SK-N-SH treated with all-trans-retinoic acid at 6 μM for 48 hours (cell line): ENCODE measurements at regions not wholly inside any gene's neighbourhood (a gene's known extent, or its start where the extent isn't known, plus 50 kb on each side); places are given as distances from the start of the nearest gene placed in this dataset.

Experiments used
- ATAC-seq: fragments of 200-7000 bp; cut with Tn5 transposase; 3 replicates; pipeline ENCODE4 v1.9.1; 2020; ENCODE audit warnings: mild to moderate bottlenecking, moderate library complexity
- GLIS3 ChIP-seq: fragments of 250-450 bp; sonication (Bioruptor Pico); IDR thresholded peaks from 2 replicates; pipeline ENCODE4 v1.5.0; 2020; ENCODE audit warnings: mild to moderate bottlenecking, moderate library complexity
- PPARA ChIP-seq: fragments of 250-450 bp; sonication (Bioruptor Pico); IDR thresholded peaks from 2 replicates; pipeline ENCODE4 v1.5.0; 2020; ENCODE audit warnings: mild to moderate bottlenecking, borderline replicate concordance
- RARB ChIP-seq: fragments of 250-450 bp; sonication (Bioruptor Pico); IDR thresholded peaks from 2 replicates; pipeline ENCODE4 v1.8.0; 2021; ENCODE audit warnings: mild to moderate bottlenecking, moderate library complexity
- TCF4 ChIP-seq: fragments of 250-450 bp; sonication (Bioruptor Pico); IDR thresholded peaks from 2 replicates; pipeline ENCODE4 v1.8.0; 2021; ENCODE audit warnings: mild to moderate bottlenecking, moderate library complexity, borderline replicate concordance
- TOX ChIP-seq: fragments of 250-450 bp; sonication (Bioruptor Pico); IDR thresholded peaks from 2 replicates; pipeline ENCODE4 v1.8.0; 2021; ENCODE audit warnings: mild to moderate bottlenecking, moderate library complexity, borderline replicate concordance
- ZC3H10 ChIP-seq: fragments of 250-450 bp; sonication (Bioruptor Pico); IDR thresholded peaks from 2 replicates; pipeline ENCODE4 v1.5.1; 2021; ENCODE audit warnings: mild to moderate bottlenecking, moderate library complexity
- ZFP3 ChIP-seq: fragments of 250-450 bp; sonication (Bioruptor Pico); IDR thresholded peaks from 2 replicates; pipeline ENCODE4 v1.5.0; 2020; ENCODE audit warnings: mild to moderate bottlenecking, moderate library complexity
- ZFP30 ChIP-seq: fragments of 450-650 bp; formaldehyde crosslinking; IDR thresholded peaks from 2 replicates; pipeline ENCODE4 v1.5.0; 2022; ENCODE audit warnings: mild to moderate bottlenecking, moderate library complexity
- ZNF565 ChIP-seq: fragments of 450-650 bp; formaldehyde crosslinking; conservative IDR thresholded peaks from 2 replicates; pipeline ENCODE4 v1.5.0; 2020; ENCODE audit warnings: low read depth, mild to moderate bottlenecking, moderate library complexity
- TF ChIP-seq, protein P1 (sequence below): fragments of 250-450 bp; sonication (Bioruptor Pico); IDR thresholded peaks from 2 replicates; pipeline ENCODE4 v1.5.1; 2021; ENCODE audit warnings: mild to moderate bottlenecking, moderate library complexity
- TF ChIP-seq, protein P2 (sequence below): fragments of 250-450 bp; sonication (Bioruptor Pico); IDR thresholded peaks from 2 replicates; pipeline ENCODE4 v1.5.0; 2020; ENCODE audit warnings: mild to moderate bottlenecking, moderate library complexity
- TF ChIP-seq, protein P3 (sequence below): fragments of 250-450 bp; sonication (Bioruptor Pico); IDR thresholded peaks from 2 replicates; pipeline ENCODE4 v1.8.0; 2021; ENCODE audit warnings: low read depth, mild to moderate bottlenecking, moderate library complexity, borderline replicate concordance
- TF ChIP-seq, protein P4 (sequence below): fragments of 250-450 bp; sonication (Bioruptor Pico); IDR thresholded peaks from 2 replicates; pipeline ENCODE4 v1.5.1; 2020; ENCODE audit warnings: low read depth, mild to moderate bottlenecking, moderate library complexity

DNA sequence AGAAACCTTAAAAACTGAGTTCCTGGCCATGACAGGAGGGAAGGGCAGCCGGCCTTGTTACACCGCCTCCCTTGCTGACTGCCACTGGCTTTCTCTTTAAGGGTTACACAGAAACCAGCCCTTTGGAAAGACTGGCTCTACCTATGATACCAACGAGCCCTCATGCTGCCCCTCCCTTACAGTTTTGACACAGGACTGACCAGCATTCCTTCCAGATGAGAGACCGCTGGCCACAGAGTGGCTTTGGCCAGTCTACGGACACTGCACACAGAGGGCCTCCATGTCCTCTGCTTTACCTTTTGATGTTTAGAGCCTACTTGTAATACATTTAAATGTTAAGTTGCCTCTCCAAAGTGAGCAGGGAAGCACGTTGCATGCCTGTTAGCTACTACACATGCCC is 243.2 kb upstream of the GMDS start:
- no peak for ATAC-seq
- TF ChIP-seq RARB = no peak
- no peak for TF ChIP-seq PPARA (CRISPR knock-in tag)
- TF ChIP-seq, protein P1, sequence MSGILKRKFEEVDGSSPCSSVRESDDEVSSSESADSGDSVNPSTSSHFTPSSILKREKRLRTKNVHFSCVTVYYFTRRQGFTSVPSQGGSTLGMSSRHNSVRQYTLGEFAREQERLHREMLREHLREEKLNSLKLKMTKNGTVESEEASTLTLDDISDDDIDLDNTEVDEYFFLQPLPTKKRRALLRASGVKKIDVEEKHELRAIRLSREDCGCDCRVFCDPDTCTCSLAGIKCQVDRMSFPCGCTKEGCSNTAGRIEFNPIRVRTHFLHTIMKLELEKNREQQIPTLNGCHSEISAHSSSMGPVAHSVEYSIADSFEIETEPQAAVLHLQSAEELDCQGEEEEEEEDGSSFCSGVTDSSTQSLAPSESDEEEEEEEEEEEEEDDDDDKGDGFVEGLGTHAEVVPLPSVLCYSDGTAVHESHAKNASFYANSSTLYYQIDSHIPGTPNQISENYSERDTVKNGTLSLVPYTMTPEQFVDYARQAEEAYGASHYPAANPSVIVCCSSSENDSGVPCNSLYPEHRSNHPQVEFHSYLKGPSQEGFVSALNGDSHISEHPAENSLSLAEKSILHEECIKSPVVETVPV (CRISPR knock-in tag) = no peak
- TF ChIP-seq, protein P2, sequence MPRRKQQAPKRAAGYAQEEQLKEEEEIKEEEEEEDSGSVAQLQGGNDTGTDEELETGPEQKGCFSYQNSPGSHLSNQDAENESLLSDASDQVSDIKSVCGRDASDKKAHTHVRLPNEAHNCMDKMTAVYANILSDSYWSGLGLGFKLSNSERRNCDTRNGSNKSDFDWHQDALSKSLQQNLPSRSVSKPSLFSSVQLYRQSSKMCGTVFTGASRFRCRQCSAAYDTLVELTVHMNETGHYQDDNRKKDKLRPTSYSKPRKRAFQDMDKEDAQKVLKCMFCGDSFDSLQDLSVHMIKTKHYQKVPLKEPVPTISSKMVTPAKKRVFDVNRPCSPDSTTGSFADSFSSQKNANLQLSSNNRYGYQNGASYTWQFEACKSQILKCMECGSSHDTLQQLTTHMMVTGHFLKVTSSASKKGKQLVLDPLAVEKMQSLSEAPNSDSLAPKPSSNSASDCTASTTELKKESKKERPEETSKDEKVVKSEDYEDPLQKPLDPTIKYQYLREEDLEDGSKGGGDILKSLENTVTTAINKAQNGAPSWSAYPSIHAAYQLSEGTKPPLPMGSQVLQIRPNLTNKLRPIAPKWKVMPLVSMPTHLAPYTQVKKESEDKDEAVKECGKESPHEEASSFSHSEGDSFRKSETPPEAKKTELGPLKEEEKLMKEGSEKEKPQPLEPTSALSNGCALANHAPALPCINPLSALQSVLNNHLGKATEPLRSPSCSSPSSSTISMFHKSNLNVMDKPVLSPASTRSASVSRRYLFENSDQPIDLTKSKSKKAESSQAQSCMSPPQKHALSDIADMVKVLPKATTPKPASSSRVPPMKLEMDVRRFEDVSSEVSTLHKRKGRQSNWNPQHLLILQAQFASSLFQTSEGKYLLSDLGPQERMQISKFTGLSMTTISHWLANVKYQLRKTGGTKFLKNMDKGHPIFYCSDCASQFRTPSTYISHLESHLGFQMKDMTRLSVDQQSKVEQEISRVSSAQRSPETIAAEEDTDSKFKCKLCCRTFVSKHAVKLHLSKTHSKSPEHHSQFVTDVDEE (CRISPR knock-in tag) = no peak
- no peak for TF ChIP-seq ZFP30 (CRISPR knock-in tag)
- no peak for TF ChIP-seq TOX (CRISPR knock-in tag)
- TF ChIP-seq GLIS3 (CRISPR knock-in tag) = no peak

DNA sequence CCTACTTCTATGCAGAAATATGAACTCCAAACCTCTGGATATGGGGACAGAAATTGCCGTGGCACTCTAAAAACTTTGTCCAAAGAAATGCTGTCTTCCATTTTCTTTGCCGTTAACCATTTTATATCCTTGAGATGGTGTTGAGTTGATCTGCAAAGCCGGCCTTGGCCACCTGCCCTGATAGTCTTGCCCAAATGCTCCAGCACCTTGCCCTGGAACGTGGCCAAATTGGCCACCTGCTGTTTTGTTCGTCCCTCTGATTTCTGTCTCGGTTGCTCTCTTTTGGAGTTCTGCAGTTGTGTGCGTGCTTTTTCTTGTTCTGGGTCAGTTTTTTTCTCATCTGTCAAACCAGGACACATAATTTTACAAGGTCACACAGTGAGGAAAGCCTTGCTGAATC is 239.7 kb upstream of the GMDS start:
- no peak for ATAC-seq
- TF ChIP-seq, protein P3, sequence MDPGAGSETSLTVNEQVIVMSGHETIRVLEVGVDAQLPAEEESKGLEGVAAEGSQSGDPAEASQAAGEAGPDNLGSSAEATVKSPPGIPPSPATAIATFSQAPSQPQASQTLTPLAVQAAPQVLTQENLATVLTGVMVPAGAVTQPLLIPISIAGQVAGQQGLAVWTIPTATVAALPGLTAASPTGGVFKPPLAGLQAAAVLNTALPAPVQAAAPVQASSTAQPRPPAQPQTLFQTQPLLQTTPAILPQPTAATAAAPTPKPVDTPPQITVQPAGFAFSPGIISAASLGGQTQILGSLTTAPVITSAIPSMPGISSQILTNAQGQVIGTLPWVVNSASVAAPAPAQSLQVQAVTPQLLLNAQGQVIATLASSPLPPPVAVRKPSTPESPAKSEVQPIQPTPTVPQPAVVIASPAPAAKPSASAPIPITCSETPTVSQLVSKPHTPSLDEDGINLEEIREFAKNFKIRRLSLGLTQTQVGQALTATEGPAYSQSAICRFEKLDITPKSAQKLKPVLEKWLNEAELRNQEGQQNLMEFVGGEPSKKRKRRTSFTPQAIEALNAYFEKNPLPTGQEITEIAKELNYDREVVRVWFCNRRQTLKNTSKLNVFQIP (CRISPR knock-in tag) = no peak
- TF ChIP-seq ZNF565 = no peak
- TF ChIP-seq, protein P1 (CRISPR knock-in tag) = no peak
- TF ChIP-seq, protein P4, sequence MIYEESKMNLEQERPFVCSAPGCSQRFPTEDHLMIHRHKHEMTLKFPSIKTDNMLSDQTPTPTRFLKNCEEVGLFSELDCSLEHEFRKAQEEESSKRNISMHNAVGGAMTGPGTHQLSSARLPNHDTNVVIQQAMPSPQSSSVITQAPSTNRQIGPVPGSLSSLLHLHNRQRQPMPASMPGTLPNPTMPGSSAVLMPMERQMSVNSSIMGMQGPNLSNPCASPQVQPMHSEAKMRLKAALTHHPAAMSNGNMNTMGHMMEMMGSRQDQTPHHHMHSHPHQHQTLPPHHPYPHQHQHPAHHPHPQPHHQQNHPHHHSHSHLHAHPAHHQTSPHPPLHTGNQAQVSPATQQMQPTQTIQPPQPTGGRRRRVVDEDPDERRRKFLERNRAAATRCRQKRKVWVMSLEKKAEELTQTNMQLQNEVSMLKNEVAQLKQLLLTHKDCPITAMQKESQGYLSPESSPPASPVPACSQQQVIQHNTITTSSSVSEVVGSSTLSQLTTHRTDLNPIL (CRISPR knock-in tag) = no peak
- TF ChIP-seq ZC3H10 (CRISPR knock-in tag) = no peak
- TF ChIP-seq, protein P2 (CRISPR knock-in tag) = no peak
- TF ChIP-seq TCF4 (CRISPR knock-in tag) = no peak

DNA sequence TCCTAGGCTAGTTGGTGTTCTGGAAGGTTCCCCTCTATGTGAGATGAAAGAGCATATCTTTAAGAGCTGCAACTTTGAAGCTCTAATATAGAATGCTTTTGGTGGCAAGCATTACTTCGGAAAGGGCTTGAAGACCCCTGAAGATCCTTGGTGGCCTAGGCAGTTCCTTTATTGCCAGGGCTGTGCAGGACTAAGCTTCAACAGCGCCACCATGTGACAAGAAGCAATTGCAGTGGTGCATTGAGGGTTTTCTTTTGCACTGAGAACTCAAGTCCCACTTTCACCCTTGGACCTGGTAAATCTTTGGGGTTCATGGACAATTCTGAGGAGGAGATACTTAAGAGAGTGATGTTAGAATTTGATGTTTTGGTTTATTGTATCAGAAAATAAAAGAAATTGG is 237.4 kb upstream of the GMDS start:
- no peak for ATAC-seq
- no peak for TF ChIP-seq ZNF565
- TF ChIP-seq PPARA (CRISPR knock-in tag) = no peak
- TF ChIP-seq ZFP3 (CRISPR knock-in tag) = no peak
- TF ChIP-seq, protein P3 (CRISPR knock-in tag) = no peak
- no peak for TF ChIP-seq TOX (CRISPR knock-in tag)
